ENCODE measurements at regions not wholly inside any gene's neighbourhood (a gene's known extent, or its start where the extent isn't known, plus 50 kb on each side); places are given as distances from the start of the nearest gene placed in this dataset.
"Not testable (repeated sequence)": the region's sequence is repeated elsewhere in the genome, so short reads cannot be mapped to it uniquely, and the experiment has no call there.

DNA sequence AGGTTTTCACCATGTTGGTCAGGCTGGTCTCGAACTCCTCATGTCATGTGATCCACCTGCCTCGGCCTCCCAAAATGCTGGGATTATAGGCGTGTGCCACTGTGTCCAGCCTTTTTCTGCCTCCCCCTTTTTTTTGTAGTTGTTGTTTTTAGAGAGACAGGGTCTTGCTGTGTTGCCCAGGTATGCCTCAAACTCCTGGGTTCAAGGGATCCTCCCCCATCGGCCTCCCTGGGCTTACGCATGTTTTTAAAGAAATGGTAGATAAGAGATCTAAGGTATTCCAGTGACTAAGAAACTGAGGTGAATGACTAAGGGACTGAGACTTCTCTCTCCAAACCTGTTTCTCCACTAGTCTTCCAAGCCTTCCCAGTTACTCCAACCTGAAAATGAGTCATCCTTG is 4781.6 kb upstream of the OR11H1 start:
- TF ChIP-seq, protein P1, sequence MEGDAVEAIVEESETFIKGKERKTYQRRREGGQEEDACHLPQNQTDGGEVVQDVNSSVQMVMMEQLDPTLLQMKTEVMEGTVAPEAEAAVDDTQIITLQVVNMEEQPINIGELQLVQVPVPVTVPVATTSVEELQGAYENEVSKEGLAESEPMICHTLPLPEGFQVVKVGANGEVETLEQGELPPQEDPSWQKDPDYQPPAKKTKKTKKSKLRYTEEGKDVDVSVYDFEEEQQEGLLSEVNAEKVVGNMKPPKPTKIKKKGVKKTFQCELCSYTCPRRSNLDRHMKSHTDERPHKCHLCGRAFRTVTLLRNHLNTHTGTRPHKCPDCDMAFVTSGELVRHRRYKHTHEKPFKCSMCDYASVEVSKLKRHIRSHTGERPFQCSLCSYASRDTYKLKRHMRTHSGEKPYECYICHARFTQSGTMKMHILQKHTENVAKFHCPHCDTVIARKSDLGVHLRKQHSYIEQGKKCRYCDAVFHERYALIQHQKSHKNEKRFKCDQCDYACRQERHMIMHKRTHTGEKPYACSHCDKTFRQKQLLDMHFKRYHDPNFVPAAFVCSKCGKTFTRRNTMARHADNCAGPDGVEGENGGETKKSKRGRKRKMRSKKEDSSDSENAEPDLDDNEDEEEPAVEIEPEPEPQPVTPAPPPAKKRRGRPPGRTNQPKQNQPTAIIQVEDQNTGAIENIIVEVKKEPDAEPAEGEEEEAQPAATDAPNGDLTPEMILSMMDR (IDR thresholded peaks at IDR 0.05; ENCODE audit: poor library complexity) = not testable (repeated sequence)
- TF ChIP-seq EZH2 (IDR thresholded peaks at IDR 0.05; ENCODE audit: borderline replicate concordance); EZH2phosphoT487 (IDR thresholded peaks at IDR 0.05; ENCODE audit: low read depth, severe bottlenecking, unreplicated experiment): not testable (repeated sequence)
